Erythroblast (primary cell): ENCODE measurements at regions not wholly inside any gene's neighbourhood (a gene's known extent, or its start where the extent isn't known, plus 50 kb on each side); places are given as distances from the start of the nearest gene placed in this dataset.

Source experiments
- GATA1 ChIP-seq: IDR thresholded peaks from 2 replicates; pipeline ENCODE4 v1.6.1; 2011; ENCODE audit warnings: low read depth, mild to moderate bottlenecking, control low read depth, low read length, moderate library complexity
- POLR2A ChIP-seq: IDR thresholded peaks from 2 replicates; pipeline ENCODE4 v1.6.1; 2011; ENCODE audit warnings: mild to moderate bottlenecking, low read length

DNA sequence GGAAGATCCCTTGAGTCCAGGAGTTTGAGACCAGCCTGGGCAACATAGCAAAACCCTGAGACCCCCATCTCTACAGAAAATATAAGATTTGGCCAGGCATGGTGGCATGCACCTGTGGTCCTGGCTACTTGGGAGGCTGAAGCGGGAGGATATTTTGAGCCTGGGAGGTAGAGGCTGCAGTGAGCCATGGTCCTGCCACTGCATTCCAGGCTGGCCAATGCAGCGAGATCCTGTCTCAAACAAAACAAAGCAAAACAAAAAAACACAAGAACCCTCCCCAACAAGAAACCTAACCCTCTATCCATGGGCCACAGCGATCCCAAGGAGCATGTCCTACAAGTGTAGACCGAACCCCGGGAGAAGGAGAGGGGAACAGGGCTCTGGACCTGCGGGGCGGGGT, 133.3 kb downstream of the MGAT5B start:
- TF ChIP-seq POLR2A (no peak), GATA1 (no peak)
